OCI-LY3 (cell line): ENCODE measurements at regions not wholly inside any gene's neighbourhood (a gene's known extent, or its start where the extent isn't known, plus 50 kb on each side); places are given as distances from the start of the nearest gene placed in this dataset.

Experiments
- H2AFZ ChIP-seq: fragments of 200-600, 300-600 bp; shearing (Covaris generic); 2 replicates; pipeline ENCODE4 v1.6.0; 2014; ENCODE audit warnings: antibody characterized with exemption, low read depth, low read length
- H3K27ac ChIP-seq: fragments of 200-600, 300-600 bp; sonication (generic); 2 replicates; pipeline ENCODE4 v1.5.1; 2014; ENCODE audit warnings: mild to moderate bottlenecking, low read length, moderate library complexity, mixed read lengths
- H3K27me3 ChIP-seq: fragments of 200-600, 300-600 bp; sonication (generic); 2 replicates; pipeline ENCODE4 v1.6.1; 2014; ENCODE audit warnings: low read depth, low read length, mixed read lengths
- H3K36me3 ChIP-seq: fragments of 200-600, 300-600 bp; sonication (generic); replicated peaks from 2 replicates; pipeline ENCODE3; 2014; ENCODE audit warnings: low read depth, low read length, mixed read lengths
- H3K4me1 ChIP-seq: fragments of 300-600, 200-600 bp; sonication (generic); 2 replicates; pipeline ENCODE4 v1.6.1; 2014; ENCODE audit warnings: low read length, mixed read lengths
- H3K4me2 ChIP-seq: fragments of 200-600, 300-600 bp; sonication (generic); 2 replicates; pipeline ENCODE4 v1.6.1; 2014; ENCODE audit warnings: low read length, mixed read lengths
- H3K4me3 ChIP-seq: fragments of 300-600, 200-600 bp; sonication (generic); 2 replicates; pipeline ENCODE4 v1.5.1; 2014; ENCODE audit warnings: antibody characterized with exemption, mild to moderate bottlenecking, low read length, moderate library complexity
- H3K79me2 ChIP-seq: fragments of 300-600, 200-600 bp; shearing (Covaris generic); 2 replicates; pipeline ENCODE4 v1.6.1; 2014; ENCODE audit warnings: mild to moderate bottlenecking, low read length, mixed read lengths
- H3K9ac ChIP-seq: fragments of 300-600, 200-600 bp; shearing (Covaris generic); 2 replicates; pipeline ENCODE4 v1.6.0; 2014; ENCODE audit warnings: mild to moderate bottlenecking, low read length, moderate library complexity
- H3K9me3 ChIP-seq: fragments of 200-600, 300-600 bp; shearing (Covaris generic); 2 replicates; pipeline ENCODE4 v1.6.1; 2014; ENCODE audit warnings: low read length, mixed read lengths; ENCODE audit not compliant: insufficient read depth
- H4K20me1 ChIP-seq: fragments of 200-600, 300-600 bp; sonication (generic); 2 replicates; pipeline ENCODE4 v1.6.1; 2016; ENCODE audit warnings: low read length, mixed read lengths; ENCODE audit not compliant: insufficient read depth
- EZH2phosphoT487 ChIP-seq: fragments of 200-600 bp; shearing (Covaris generic); IDR thresholded peaks from 2 replicates; pipeline ENCODE4 v1.6.1; 2018; ENCODE audit warnings: antibody characterized with exemption, mixed run types, low read depth
- TF ChIP-seq, protein P1 (sequence below): fragments of 200-600, 300-600 bp; sonication (generic); IDR thresholded peaks from 2 replicates; pipeline ENCODE4 v1.5.1; 2014; ENCODE audit warnings: antibody characterized with exemption, low read length, low read depth

- Histone ChIP-seq H3K27ac (no peak overlapping the region), H4K20me1 (no peaks in the 10 kb centered on the region), H3K4me3 (no peak overlapping the region), H3K36me3 (no peaks in the 10 kb centered on the region), H3K4me2 (no peak overlapping the region), H3K27me3 (0 out of 2 replicates have a peak, but pooled peaks cover 4% of the 10 kb centered on the region), H2AFZ (no peak overlapping the region), H3K9me3 (no peaks in the 10 kb centered on the region), H3K9ac (no peak overlapping the region), H3K4me1 (no peaks in the 10 kb centered on the region), H3K79me2 (no peaks in the 10 kb centered on the region)
- TF ChIP-seq, protein P1, sequence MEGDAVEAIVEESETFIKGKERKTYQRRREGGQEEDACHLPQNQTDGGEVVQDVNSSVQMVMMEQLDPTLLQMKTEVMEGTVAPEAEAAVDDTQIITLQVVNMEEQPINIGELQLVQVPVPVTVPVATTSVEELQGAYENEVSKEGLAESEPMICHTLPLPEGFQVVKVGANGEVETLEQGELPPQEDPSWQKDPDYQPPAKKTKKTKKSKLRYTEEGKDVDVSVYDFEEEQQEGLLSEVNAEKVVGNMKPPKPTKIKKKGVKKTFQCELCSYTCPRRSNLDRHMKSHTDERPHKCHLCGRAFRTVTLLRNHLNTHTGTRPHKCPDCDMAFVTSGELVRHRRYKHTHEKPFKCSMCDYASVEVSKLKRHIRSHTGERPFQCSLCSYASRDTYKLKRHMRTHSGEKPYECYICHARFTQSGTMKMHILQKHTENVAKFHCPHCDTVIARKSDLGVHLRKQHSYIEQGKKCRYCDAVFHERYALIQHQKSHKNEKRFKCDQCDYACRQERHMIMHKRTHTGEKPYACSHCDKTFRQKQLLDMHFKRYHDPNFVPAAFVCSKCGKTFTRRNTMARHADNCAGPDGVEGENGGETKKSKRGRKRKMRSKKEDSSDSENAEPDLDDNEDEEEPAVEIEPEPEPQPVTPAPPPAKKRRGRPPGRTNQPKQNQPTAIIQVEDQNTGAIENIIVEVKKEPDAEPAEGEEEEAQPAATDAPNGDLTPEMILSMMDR, result no peak
- no peak for TF ChIP-seq EZH2phosphoT487
These were observed 83.2 kb upstream of the TNP1 start for GRCh38 chr2:216943109-216943508.

DNA sequence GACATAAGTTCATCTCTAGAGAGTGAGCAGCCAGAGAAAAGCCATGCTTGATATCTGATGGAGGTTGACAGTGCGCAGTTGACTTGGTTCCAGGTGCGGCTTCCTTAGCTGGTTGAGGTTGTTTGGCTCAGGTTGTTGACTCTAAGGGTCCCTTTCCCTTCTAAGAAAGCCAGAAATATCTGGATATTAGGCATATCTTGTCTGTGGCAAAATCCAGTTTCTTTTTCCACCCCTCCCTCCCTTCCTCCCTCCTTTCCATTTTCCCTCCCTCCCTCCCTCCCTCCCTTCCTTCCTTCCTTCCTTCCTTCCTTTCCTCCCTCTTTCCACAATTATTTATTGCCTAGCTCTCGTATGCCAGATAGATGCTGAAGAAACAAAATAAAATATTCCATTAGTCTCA, 82.6 kb upstream of the TNP1 start:
- no peaks in the 10 kb centered on the region for H3K4me1 ChIP-seq
- H3K4me2 ChIP-seq, result no peak overlapping the region
- H3K79me2 ChIP-seq, result no peaks in the 10 kb centered on the region
- H3K9ac ChIP-seq, result no peak overlapping the region
- H3K4me3 ChIP-seq, result no peak overlapping the region
- TF ChIP-seq EZH2phosphoT487, result no peak
- TF ChIP-seq, protein P1, result no peak
- H3K27me3 ChIP-seq, result 0 out of 2 replicates have a peak, but pooled peaks cover 4% of the 10 kb centered on the region
- H3K36me3 ChIP-seq, result no peaks in the 10 kb centered on the region
- no peaks in the 10 kb centered on the region for H4K20me1 ChIP-seq
- H3K9me3 ChIP-seq, result no peaks in the 10 kb centered on the region
- H2AFZ ChIP-seq, result no peak overlapping the region
- no peak overlapping the region for H3K27ac ChIP-seq

GRCh38 chr2:216942016-216942415, 82.2 kb upstream of the TNP1 start:
- H3K4me3 ChIP-seq, result no peak overlapping the region
- 0 out of 2 replicates have a peak, but pooled peaks cover 4% of the 10 kb centered on the region for H3K27me3 ChIP-seq
- no peaks in the 10 kb centered on the region for H3K79me2 ChIP-seq
- no peak for TF ChIP-seq EZH2phosphoT487
- TF ChIP-seq, protein P1, result no peak
- H3K9ac ChIP-seq, result no peak overlapping the region
- no peak overlapping the region for H3K27ac ChIP-seq
- H2AFZ ChIP-seq, result no peak overlapping the region
- no peaks in the 10 kb centered on the region for H3K4me1 ChIP-seq
- no peak overlapping the region for H3K4me2 ChIP-seq
- no peaks in the 10 kb centered on the region for H4K20me1 ChIP-seq
- no peaks in the 10 kb centered on the region for H3K9me3 ChIP-seq
- H3K36me3 ChIP-seq, result no peaks in the 10 kb centered on the region

GRCh38 chr2:216936954-216937357, 77.1 kb upstream of the TNP1 start:
- TF ChIP-seq, protein P1, result no peak
- no peak for TF ChIP-seq EZH2phosphoT487
- no peaks in the 10 kb centered on the region for H3K79me2 ChIP-seq
- no peaks in the 10 kb centered on the region for H3K9me3 ChIP-seq
- H3K9ac ChIP-seq, result no peak overlapping the region
- H3K27me3 ChIP-seq, result no peaks in the 10 kb centered on the region
- H4K20me1 ChIP-seq, result no peaks in the 10 kb centered on the region
- H3K36me3 ChIP-seq, result no peaks in the 10 kb centered on the region
- H3K27ac ChIP-seq, result no peak overlapping the region
- H3K4me1 ChIP-seq, result no peaks in the 10 kb centered on the region
- H3K4me3 ChIP-seq, result no peak overlapping the region
- no peak overlapping the region for H2AFZ ChIP-seq
- no peak overlapping the region for H3K4me2 ChIP-seq
